PFSK-1 (cell line): ENCODE measurements at regions not wholly inside any gene's neighbourhood (a gene's known extent, or its start where the extent isn't known, plus 50 kb on each side); places are given as distances from the start of the nearest gene placed in this dataset.

Experiments
- POLR2AphosphoS5 ChIP-seq: IDR thresholded peaks from 2 replicates; pipeline ENCODE4 v1.6.1; 2012; ENCODE audit warnings: low read depth, mild to moderate bottlenecking, control low read depth, low read length, moderate library complexity
- REST ChIP-seq, 2 experiments: IDR thresholded peaks; 2 replicates each; pipeline versions ENCODE4 v1.6.1 to v1.8.0; 2011 to 2012; ENCODE audit warnings: low read depth in 2 of 2, low read length in 2 of 2, control low read depth in 1 of 2, inconsistent platforms in 1 of 2, mild to moderate bottlenecking in 1 of 2, moderate library complexity in 1 of 2; ENCODE audit not compliant: insufficient read depth in 1 of 2

GRCh38 chr5:88588609-88589008 lies 294.4 kb downstream of the MEF2C start:
- TF ChIP-seq POLR2AphosphoS5 (no peak), REST (IDR thresholded peaks at IDR 0.05; ENCODE audit: insufficient read depth in 1 of 2, low read depth in 2 of 2, low read length in 2 of 2) (no peak)
